GM23338 (cell line): ENCODE measurements at regions not wholly inside any gene's neighbourhood (a gene's known extent, or its start where the extent isn't known, plus 50 kb on each side); places are given as distances from the start of the nearest gene placed in this dataset.

Experiments used
- ATAC-seq: fragments of 200-7000 bp; cut with Tn5 transposase; 3 replicates; pipeline ENCODE4 v1.9.1; 2020
- DNase-seq: peaks from one replicate; pipeline ENCODE4 v3.0.0-alpha.2; 2015; ENCODE audit warnings: low spot score
- H2AFZ ChIP-seq: fragments of 200-600 bp; sonication (generic); 2 replicates; pipeline ENCODE4 v1.8.0; 2016; ENCODE audit warnings: antibody characterized with exemption, mild to moderate bottlenecking, moderate library complexity
- H3F3A ChIP-seq: fragments of 200-600 bp; sonication (generic); replicated peaks from 2 replicates; pipeline ENCODE4 v1.8.0; 2017; ENCODE audit warnings: antibody characterized with exemption, mixed run types, low read depth
- H3K27ac ChIP-seq: fragments of 200-600 bp; sonication (generic); 2 replicates; pipeline ENCODE4 v1.6.1; 2016; ENCODE audit warnings: low read depth
- H3K27me3 ChIP-seq: fragments of 200-600 bp; sonication (generic); 2 replicates; pipeline ENCODE4 v1.8.0; 2016; ENCODE audit warnings: mild to moderate bottlenecking, mixed run types, moderate library complexity; ENCODE audit not compliant: insufficient read depth
- H3K36me3 ChIP-seq: fragments of 200-600 bp; sonication (generic); 2 replicates; pipeline ENCODE4 v1.8.0; 2016; ENCODE audit warnings: mild to moderate bottlenecking; ENCODE audit not compliant: insufficient read depth
- H3K4me1 ChIP-seq: fragments of 200-600 bp; sonication (generic); 2 replicates; pipeline ENCODE4 v1.8.0; 2016; ENCODE audit warnings: mild to moderate bottlenecking, moderate library complexity; ENCODE audit not compliant: insufficient read depth
- H3K4me2 ChIP-seq: fragments of 200-600 bp; sonication (generic); 2 replicates; pipeline ENCODE4 v1.7.1; 2017; ENCODE audit warnings: mixed run types
- H3K4me3 ChIP-seq: fragments of 200-600 bp; sonication (generic); 2 replicates; pipeline ENCODE4 v1.6.1; 2016; ENCODE audit warnings: mixed run types
- H3K79me2 ChIP-seq: fragments of 200-600 bp; sonication (generic); replicated peaks from 2 replicates; pipeline ENCODE4 v1.8.0; 2017; ENCODE audit warnings: mild to moderate bottlenecking; ENCODE audit not compliant: insufficient read depth
- H3K9me2 ChIP-seq: fragments of 200-600 bp; sonication (generic); 2 replicates; pipeline ENCODE4 v1.8.0; 2017; ENCODE audit not compliant: insufficient read depth
- H4K20me1 ChIP-seq: fragments of 200-600 bp; sonication (generic); replicated peaks from 2 replicates; pipeline ENCODE4 v1.8.0; 2017; ENCODE audit warnings: mild to moderate bottlenecking; ENCODE audit not compliant: insufficient read depth
- H3K27ac Mint-ChIP-seq: 2 replicates; pipeline ENCODE4 v1.8.0; 2020; ENCODE audit warnings: inconsistent platforms, mild to moderate bottlenecking, moderate library complexity, mixed read lengths
- H3K27me3 Mint-ChIP-seq: 3 replicates; pipeline ENCODE4 v1.8.0; 2022; ENCODE audit warnings: low read depth, mild to moderate bottlenecking, moderate library complexity, mixed read lengths, inconsistent platforms; ENCODE audit not compliant: insufficient read depth, poor library complexity
- H3K36me3 Mint-ChIP-seq: 3 replicates; pipeline ENCODE4 v1.8.0; 2021; ENCODE audit warnings: low read depth, mild to moderate bottlenecking, inconsistent platforms, moderate library complexity, mixed read lengths
- H3K4me1 Mint-ChIP-seq: 3 replicates; pipeline ENCODE4 v1.8.0; 2020; ENCODE audit warnings: mild to moderate bottlenecking, inconsistent platforms, mixed read lengths
- H3K4me3 Mint-ChIP-seq: 3 replicates; pipeline ENCODE4 v1.8.0; 2021; ENCODE audit warnings: moderate library complexity, mild to moderate bottlenecking, inconsistent platforms, mixed read lengths
- H3K9me3 Mint-ChIP-seq: 3 replicates; pipeline ENCODE4 v1.8.0; 2020; ENCODE audit warnings: moderate library complexity, mild to moderate bottlenecking, inconsistent platforms, mixed read lengths
- EZH2phosphoT487 ChIP-seq: fragments of 200-600 bp; sonication (generic); IDR thresholded peaks from one replicate; pipeline ENCODE4 v1.8.1; 2018; ENCODE audit warnings: antibody characterized with exemption; ENCODE audit not compliant: unreplicated experiment
- REST ChIP-seq: IDR thresholded peaks from one replicate; pipeline ENCODE4 v1.6.1; 2018; ENCODE audit warnings: antibody characterized with exemption; ENCODE audit not compliant: unreplicated experiment
- ZNF331 ChIP-seq: fragments of 250-450 bp; sonication (Bioruptor Pico); IDR thresholded peaks from 2 replicates; pipeline ENCODE4 v1.5.0; 2020; ENCODE audit warnings: low read depth, mild to moderate bottlenecking, moderate library complexity
- TF ChIP-seq, protein P1 (sequence below), 2 experiments: fragments of 200-600 bp in 1 of 2; sonication (generic) in 1 of 2; conservative IDR thresholded peaks; 2 replicates each; pipeline versions ENCODE4 v1.5.1 to v1.6.1; 2016 to 2017; ENCODE audit warnings: antibody characterized with exemption in 2 of 2, low read depth in 2 of 2, mild to moderate bottlenecking in 2 of 2, moderate library complexity in 1 of 2

- TF ChIP-seq REST = no peak
Observed at GRCh38 chr7:17696422-17696821, 243.9 kb downstream of the SNX13 start (continued).

GRCh38 chr7:17697128-17697881, 243.0 kb downstream of the SNX13 start:
- H3K27me3 ChIP-seq = no peaks in the 10 kb centered on the region
- ATAC-seq (no peak), DNase-seq (no peak)
- no peaks in the 10 kb centered on the region for H4K20me1 ChIP-seq
- Mint-ChIP-seq H3K36me3 (peaks cover 12% of the 10 kb centered on the region), H3K27me3 (no peaks in the 10 kb centered on the region), H3K27ac (no peak overlapping the region), H3K4me3 (no peak overlapping the region), H3K9me3 (peaks cover 24% of the 10 kb centered on the region), H3K4me1 (no peaks in the 10 kb centered on the region)
- no peaks in the 10 kb centered on the region for H3K36me3 ChIP-seq
- peaks cover 4% of the 10 kb centered on the region; the same call in 1 of the 2 replicates for H3K9me2 ChIP-seq
- no peak overlapping the region for H3K4me2 ChIP-seq
- no peaks in the 10 kb centered on the region for H3K79me2 ChIP-seq
- no peaks in the 10 kb centered on the region for H3F3A ChIP-seq
- no peak overlapping the region for H3K4me3 ChIP-seq
- no peak overlapping the region for H3K27ac ChIP-seq
- TF ChIP-seq, protein P1, sequence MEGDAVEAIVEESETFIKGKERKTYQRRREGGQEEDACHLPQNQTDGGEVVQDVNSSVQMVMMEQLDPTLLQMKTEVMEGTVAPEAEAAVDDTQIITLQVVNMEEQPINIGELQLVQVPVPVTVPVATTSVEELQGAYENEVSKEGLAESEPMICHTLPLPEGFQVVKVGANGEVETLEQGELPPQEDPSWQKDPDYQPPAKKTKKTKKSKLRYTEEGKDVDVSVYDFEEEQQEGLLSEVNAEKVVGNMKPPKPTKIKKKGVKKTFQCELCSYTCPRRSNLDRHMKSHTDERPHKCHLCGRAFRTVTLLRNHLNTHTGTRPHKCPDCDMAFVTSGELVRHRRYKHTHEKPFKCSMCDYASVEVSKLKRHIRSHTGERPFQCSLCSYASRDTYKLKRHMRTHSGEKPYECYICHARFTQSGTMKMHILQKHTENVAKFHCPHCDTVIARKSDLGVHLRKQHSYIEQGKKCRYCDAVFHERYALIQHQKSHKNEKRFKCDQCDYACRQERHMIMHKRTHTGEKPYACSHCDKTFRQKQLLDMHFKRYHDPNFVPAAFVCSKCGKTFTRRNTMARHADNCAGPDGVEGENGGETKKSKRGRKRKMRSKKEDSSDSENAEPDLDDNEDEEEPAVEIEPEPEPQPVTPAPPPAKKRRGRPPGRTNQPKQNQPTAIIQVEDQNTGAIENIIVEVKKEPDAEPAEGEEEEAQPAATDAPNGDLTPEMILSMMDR (conservative IDR thresholded peaks at IDR 0.05; ENCODE audit: low read depth in 2 of 2) = no peak
- TF ChIP-seq EZH2phosphoT487 (no peak), REST (no peak), ZNF331 (CRISPR knock-in tag) (no peak)
- H2AFZ ChIP-seq = no peak overlapping the region
- no peaks in the 10 kb centered on the region for H3K4me1 ChIP-seq
